ENCODE measurements at regions not wholly inside any gene's neighbourhood (a gene's known extent, or its start where the extent isn't known, plus 50 kb on each side); places are given as distances from the start of the nearest gene placed in this dataset.

- no peaks in the 10 kb centered on the region for H3K9me3 ChIP-seq (ENCODE audit: control insufficient read depth in 1 of 2, insufficient read depth in 1 of 2, low read depth in 1 of 2, low read length in 2 of 2)
- CTCF ChIA-PET, result no interaction called here
- H3K4me3 ChIP-seq (replicated peaks in 1 of 2; ENCODE audit: low read depth in 1 of 2, low read length in 2 of 2), result no peak overlapping the region
- H3K9me2 ChIP-seq (ENCODE audit: insufficient read depth), result no peaks in the 10 kb centered on the region
- POLR2A ChIA-PET, result no interaction called here
- H3K4me2 ChIP-seq (ENCODE audit: low read length), result no peak overlapping the region
- RAD21 ChIA-PET (ENCODE audit: low non-redundant PET in 1 of 2, low total read pairs in 2 of 2, uncharacterized antibody in 2 of 2, unreplicated experiment in 2 of 2), result no interaction called here
- H4K20me1 ChIP-seq (ENCODE audit: insufficient read depth), result no peaks in the 10 kb centered on the region
- H2AFZ ChIP-seq (ENCODE audit: low read depth, low read length, poor library complexity, severe bottlenecking), result no peak overlapping the region
- ATAC-seq (no peak), DNase-seq (ENCODE audit: low read depth, low spot score) (no peak)
- H3K27ac ChIP-seq (ENCODE audit: low read depth, low read length), result no peak overlapping the region
- H3K36me3 ChIP-seq (ENCODE audit: control insufficient read depth in 1 of 2, insufficient read depth in 2 of 2, low read length in 2 of 2), result no peaks in the 10 kb centered on the region
- no TSS peak for BruUV-seq (replicated peaks)
- no peaks in the 10 kb centered on the region for H3K4me1 ChIP-seq (ENCODE audit: control insufficient read depth in 1 of 2, insufficient read depth in 2 of 2, low read length in 2 of 2)
- no peaks in the 10 kb centered on the region for H3K79me2 ChIP-seq (ENCODE audit: insufficient read depth, low read length)
- intact Hi-C loops (cut with micrococcal nuclease), result no loop called here
- no peak for TF ChIP-seq RAD21 (IDR thresholded peaks at IDR 0.05; ENCODE audit: low read depth)
- TF ChIP-seq CEBPB (IDR thresholded peaks at IDR 0.05; ENCODE audit: low read depth), result no peak
- TF ChIP-seq SRF (IDR thresholded peaks at IDR 0.05; ENCODE audit: low read depth), result no peak
- no peak for TF ChIP-seq ZBTB33 (IDR thresholded peaks at IDR 0.05; ENCODE audit: extremely low read depth, insufficient replicate concordance, low read length)
- TF ChIP-seq YY1 (IDR thresholded peaks at IDR 0.05; ENCODE audit: extremely low read depth, insufficient replicate concordance, low read depth, low read length), result no peak
- no peak for TF ChIP-seq JUND (IDR thresholded peaks at IDR 0.05)
- no peak for TF ChIP-seq REST (IDR thresholded peaks at IDR 0.05; ENCODE audit: low read depth)
- no peak for TF ChIP-seq EGR1 (IDR thresholded peaks at IDR 0.05; ENCODE audit: low read depth)
- no peak for TF ChIP-seq FOSL1 (IDR thresholded peaks at IDR 0.05; ENCODE audit: low read depth)
- no peak for TF ChIP-seq POLR2AphosphoS5 (IDR thresholded peaks at IDR 0.05; ENCODE audit: low read depth, low read length)
- TF ChIP-seq EZH2 (IDR thresholded peaks at IDR 0.05), result no peak
- no peak for TF ChIP-seq CTCF (IDR thresholded peaks at IDR 0.05 in 2 of 3, conservative IDR thresholded peaks at IDR 0.05 in 1 of 3; ENCODE audit: borderline replicate concordance in 1 of 3, insufficient read depth in 1 of 3, low read depth in 2 of 3, low read length in 2 of 3)
- TF ChIP-seq SIN3A (IDR thresholded peaks at IDR 0.05; ENCODE audit: low read depth), result no peak
- no peak for TF ChIP-seq POLR2A (IDR thresholded peaks at IDR 0.05; ENCODE audit: borderline replicate concordance, extremely low read depth, insufficient read depth, insufficient read length)
- no peak for TF ChIP-seq ZFX (IDR thresholded peaks at IDR 0.05)
- no peak overlapping the region for H3K9ac ChIP-seq (ENCODE audit: low read length)
- H3K27me3 ChIP-seq (ENCODE audit: insufficient read depth, low read length), result no peaks in the 10 kb centered on the region
Observed at GRCh38 chr6:2554651-2555260, 196.0 kb downstream of the MYLK4 start.

Measured in HCT116 (cell line).